Upper lobe of left lung (tissue), 6 donors: ENCODE measurements at regions not wholly inside any gene's neighbourhood (a gene's known extent, or its start where the extent isn't known, plus 50 kb on each side); places are given as distances from the start of the nearest gene placed in this dataset.

Experiments used
- ATAC-seq, 2 donors: fragments of 200-7000 bp; cut with Tn5 transposase; one replicate each; pipeline ENCODE4 v1.9.1; 2022; ENCODE audit warnings: mild to moderate bottlenecking in 2 of 2, moderate library complexity in 2 of 2; ENCODE audit not compliant: low FRiP score in 2 of 2
- DNase-seq, 2 donors: peaks; one replicate each; pipeline ENCODE4 v3.0.0-alpha.2; 2019 to 2020
- H3K27ac ChIP-seq, 4 donors: fragments of 200-600 bp; sonication (generic); one replicate each; pipeline ENCODE4 v1.5.1; 2016 to 2019
- H3K27me3 ChIP-seq, 4 donors: fragments of 200-600 bp; sonication (generic); one replicate each; pipeline ENCODE4 v1.5.1; 2017 to 2019
- H3K36me3 ChIP-seq, 4 donors: fragments of 200-600 bp; sonication (generic); one replicate each; pipeline ENCODE4 v1.5.1; 2016 to 2019
- H3K4me1 ChIP-seq, 4 donors: fragments of 200-600 bp; sonication (generic); one replicate each; pipeline ENCODE4 v1.5.1; 2018 to 2019
- H3K4me3 ChIP-seq, 4 donors: fragments of 200-600 bp; sonication (generic); one replicate each; pipeline ENCODE4 v1.5.1; 2017 to 2019; ENCODE audit warnings: mild to moderate bottlenecking in 2 of 4, moderate library complexity in 1 of 4
- H3K9me3 ChIP-seq, 4 donors: fragments of 200-600 bp; sonication (generic); one replicate each; pipeline ENCODE4 v1.5.1; 2018 to 2019
- CTCF ChIP-seq, 6 experiments: fragments of 450-650 bp in 4 of 6; fragments of 200-600 bp in 2 of 6; sonication (generic) in 2 of 6; IDR thresholded peaks; one replicate each; pipeline ENCODE4 v1.5.1; 2016 to 2019; ENCODE audit warnings: antibody characterized with exemption in 6 of 6
- EP300 ChIP-seq, 4 donors: sonication (generic); formaldehyde crosslinking; IDR thresholded peaks; one replicate each; pipeline ENCODE4 v1.5.1; 2017; ENCODE audit warnings: antibody characterized with exemption in 4 of 4, control low read depth in 2 of 4
- POLR2A ChIP-seq, 4 donors: fragments of 450-650 bp; IDR thresholded peaks; one replicate each; pipeline ENCODE4 v1.5.1; 2016 to 2017; ENCODE audit warnings: antibody characterized with exemption in 4 of 4, mild to moderate bottlenecking in 2 of 4
- POLR2AphosphoS5 ChIP-seq, 2 donors: sonication (generic); formaldehyde crosslinking; IDR thresholded peaks; one replicate each; pipeline ENCODE4 v1.5.1; 2017; ENCODE audit warnings: antibody characterized with exemption in 2 of 2
- WGBS, 2 donors: methylation state at CpG; one replicate each; pipeline ENCODE4 v1.1.5; 2017 to 2018; 5-methylcytosine and 5-hydroxymethylcytosine counted together
- donor health status: DM: no; HTN: no; CAD: no; lungs with moderate emphysema.
- donor health status: DM: no; HTN: yes; CAD: no; lungs with severe emphysema.

- no peak overlapping the region for H3K4me3 ChIP-seq
- TF ChIP-seq POLR2AphosphoS5 (IDR thresholded peaks at IDR 0.05) (no peak), EP300 (IDR thresholded peaks at IDR 0.05) (no peak), CTCF (IDR thresholded peaks at IDR 0.05) (no peak), POLR2A (IDR thresholded peaks at IDR 0.05) (no peak)
- peak overlapping the region in 3 of 4 donors; percentile 48 to 74 (median 57) for H3K27ac ChIP-seq
- H3K9me3 ChIP-seq, result no peaks in the 10 kb centered on the region
- 74 to 79% methylated on average over 12 of the region's 12 CpGs for WGBS, 2 donors
- H3K36me3 ChIP-seq, result no peaks in the 10 kb centered on the region
- ATAC-seq (no peak), DNase-seq (no peak)
- H3K4me1 ChIP-seq, result peaks cover 0 to 12% (median 3%) of the 10 kb centered on the region in 4 donors
- no peaks in the 10 kb centered on the region for H3K27me3 ChIP-seq
These were observed 59.6 kb upstream of the ZNF516 start for GRCh38 chr18:76554547-76555222.

- WGBS, 2 donors, result 19 to 29% methylated on average over 4 to 5 of the region's 5 CpGs
- Histone ChIP-seq H3K4me1 (peaks cover 0 to 12% (median 3%) of the 10 kb centered on the region in 4 donors), H3K27ac (peak overlapping the region in 3 of 4 donors; percentile 48 to 74 (median 57)), H3K4me3 (no peak overlapping the region), H3K36me3 (no peaks in the 10 kb centered on the region), H3K27me3 (no peaks in the 10 kb centered on the region), H3K9me3 (no peaks in the 10 kb centered on the region)
- ATAC-seq (peak; percentile 77 to 84), DNase-seq (peak in 1 of 2 donors; percentile 61)
- no peak for TF ChIP-seq EP300 (IDR thresholded peaks at IDR 0.05)
These were observed 58.9 kb upstream of the ZNF516 start for GRCh38 chr18:76553715-76554546.

GRCh38 chr18:76548541-76548940 lies 53.5 kb upstream of the ZNF516 start:
- TF ChIP-seq POLR2A (IDR thresholded peaks at IDR 0.05) (no peak), POLR2AphosphoS5 (IDR thresholded peaks at IDR 0.05) (no peak), CTCF (IDR thresholded peaks at IDR 0.05) (no peak), EP300 (IDR thresholded peaks at IDR 0.05) (no peak)
- Histone ChIP-seq H3K4me1 (peaks cover 0 to 6% (median under 1%) of the 10 kb centered on the region in 4 donors), H3K36me3 (no peaks in the 10 kb centered on the region), H3K27me3 (no peaks in the 10 kb centered on the region), H3K9me3 (no peaks in the 10 kb centered on the region), H3K4me3 (no peak overlapping the region), H3K27ac (no peak overlapping the region)
- DNase-seq, result no peak
- WGBS, 2 donors, result 93 to 95% methylated on average over 9 to 12 of the region's 12 CpGs
- no peak for ATAC-seq

- Histone ChIP-seq H3K4me3 (no peak overlapping the region), H3K27ac (no peak overlapping the region), H3K27me3 (no peaks in the 10 kb centered on the region), H3K9me3 (no peaks in the 10 kb centered on the region), H3K36me3 (no peaks in the 10 kb centered on the region), H3K4me1 (peaks cover 0 to 6% (median 0%) of the 10 kb centered on the region in 4 donors)
- TF ChIP-seq POLR2A (IDR thresholded peaks at IDR 0.05), result no peak
- TF ChIP-seq CTCF (IDR thresholded peaks at IDR 0.05), result no peak
- no peak for TF ChIP-seq EP300 (IDR thresholded peaks at IDR 0.05)
- TF ChIP-seq POLR2AphosphoS5 (IDR thresholded peaks at IDR 0.05), result no peak
- no peak for ATAC-seq
- 79 to 88% methylated on average over 11 of the region's 11 CpGs for WGBS, 2 donors
- no peak for DNase-seq
These were observed 52.3 kb upstream of the ZNF516 start for GRCh38 chr18:76547296-76547695.

GRCh38 chr18:76546436-76546835 lies 51.4 kb upstream of the ZNF516 start:
- no peaks in the 10 kb centered on the region for H3K27me3 ChIP-seq
- WGBS, 2 donors, result 36 to 50% methylated on average over 6 of the region's 6 CpGs

More at GRCh38 chr18:76546436-76546835, 51.4 kb upstream of the ZNF516 start:
- no peak for DNase-seq
- H3K4me3 ChIP-seq, result no peak overlapping the region
- H3K4me1 ChIP-seq, result peaks cover 0 to 6% (median 0%) of the 10 kb centered on the region in 4 donors
- TF ChIP-seq POLR2AphosphoS5 (IDR thresholded peaks at IDR 0.05) (no peak), CTCF (IDR thresholded peaks at IDR 0.05) (no peak), EP300 (IDR thresholded peaks at IDR 0.05) (no peak), POLR2A (IDR thresholded peaks at IDR 0.05) (no peak)
- no peaks in the 10 kb centered on the region for H3K36me3 ChIP-seq
- H3K9me3 ChIP-seq, result no peaks in the 10 kb centered on the region
- ATAC-seq, result no peak
- H3K27ac ChIP-seq, result peak overlapping the region in 3 of 4 donors; percentile 57 to 79 (median 59)
